Astrocyte (in vitro differentiated cells and primary cell): ENCODE measurements at regions not wholly inside any gene's neighbourhood (a gene's known extent, or its start where the extent isn't known, plus 50 kb on each side); places are given as distances from the start of the nearest gene placed in this dataset.

ENCODE experiments used
- DNase-seq: peaks from one replicate; pipeline ENCODE4 v3.0.0-alpha.2; 2010; ENCODE audit warnings: low read depth
- FAIRE-seq: peaks from 2 replicates; lab custom pipeline; 2011; peaks lifted over from hg19 to GRCh38; lab: Jason Lieb, UNC
- H2AFZ ChIP-seq: 2 replicates; pipeline ENCODE4 v1.6.0; 2012; ENCODE audit warnings: low read depth, low read length, inconsistent platforms
- H3K27ac ChIP-seq: 2 replicates; pipeline ENCODE4 v1.5.1; 2011; ENCODE audit warnings: low read depth, low read length, inconsistent platforms
- H3K27me3 ChIP-seq: 2 replicates; pipeline ENCODE4 v1.6.0; 2011; ENCODE audit warnings: low read length, inconsistent platforms; ENCODE audit not compliant: insufficient read depth
- H3K36me3 ChIP-seq: 2 replicates; pipeline ENCODE4 v1.5.1; 2011; ENCODE audit warnings: low read length, inconsistent platforms; ENCODE audit not compliant: insufficient read depth
- H3K4me1 ChIP-seq: 2 replicates; pipeline ENCODE4 v1.5.1; 2011; ENCODE audit warnings: low read length, inconsistent platforms; ENCODE audit not compliant: insufficient read depth
- H3K4me2 ChIP-seq: 2 replicates; pipeline ENCODE4 v1.6.0; 2012; ENCODE audit warnings: low read length, inconsistent platforms
- H3K4me3 ChIP-seq: 2 replicates; pipeline ENCODE4 v1.5.1; 2011; ENCODE audit warnings: low read depth, mild to moderate bottlenecking, low read length, inconsistent platforms; ENCODE audit not compliant: insufficient read depth
- H3K79me2 ChIP-seq: 2 replicates; pipeline ENCODE4 v1.6.0; 2012; ENCODE audit warnings: mild to moderate bottlenecking, low read length, inconsistent platforms; ENCODE audit not compliant: insufficient read depth
- H3K9ac ChIP-seq: 2 replicates; pipeline ENCODE4 v1.6.0; 2012; ENCODE audit warnings: mild to moderate bottlenecking, low read length, inconsistent platforms
- H3K9me3 ChIP-seq: 2 replicates; pipeline ENCODE4 v1.5.1; 2012; ENCODE audit warnings: low read depth, mild to moderate bottlenecking, low read length, inconsistent platforms; ENCODE audit not compliant: insufficient read depth
- H4K20me1 ChIP-seq: 2 replicates; pipeline ENCODE4 v1.6.0; 2012; ENCODE audit warnings: low read length, inconsistent platforms; ENCODE audit not compliant: insufficient read depth
- H3K27ac Mint-ChIP-seq: one replicate; pipeline ENCODE4 v1.8.0; 2021; ENCODE audit warnings: mild to moderate bottlenecking, mixed read lengths; ENCODE audit not compliant: unreplicated experiment
- H3K27me3 Mint-ChIP-seq: one replicate; pipeline ENCODE4 v1.8.0; 2021; ENCODE audit warnings: low read depth, mixed read lengths; ENCODE audit not compliant: unreplicated experiment
- H3K36me3 Mint-ChIP-seq: one replicate; pipeline ENCODE4 v1.8.0; 2021; ENCODE audit warnings: low read depth, mixed read lengths; ENCODE audit not compliant: unreplicated experiment
- H3K4me1 Mint-ChIP-seq: one replicate; pipeline ENCODE4 v1.8.0; 2021; ENCODE audit warnings: low read depth, mixed read lengths; ENCODE audit not compliant: unreplicated experiment
- H3K4me3 Mint-ChIP-seq: one replicate; pipeline ENCODE4 v1.8.0; 2021; ENCODE audit warnings: mild to moderate bottlenecking, moderate library complexity, mixed read lengths; ENCODE audit not compliant: unreplicated experiment
- H3K9me3 Mint-ChIP-seq: one replicate; pipeline ENCODE4 v1.8.0; 2021; ENCODE audit warnings: mild to moderate bottlenecking, mixed read lengths; ENCODE audit not compliant: unreplicated experiment
- CTCF ChIP-seq: IDR thresholded peaks from 2 replicates; pipeline ENCODE4 v1.5.1; 2011; ENCODE audit warnings: low read depth, mild to moderate bottlenecking, inconsistent platforms, low read length, moderate library complexity; ENCODE audit not compliant: insufficient read depth
- EZH2 ChIP-seq: IDR thresholded peaks from 2 replicates; pipeline ENCODE4 v1.6.1; 2012; ENCODE audit warnings: mild to moderate bottlenecking, low read length, inconsistent platforms; ENCODE audit not compliant: insufficient read depth

DNA sequence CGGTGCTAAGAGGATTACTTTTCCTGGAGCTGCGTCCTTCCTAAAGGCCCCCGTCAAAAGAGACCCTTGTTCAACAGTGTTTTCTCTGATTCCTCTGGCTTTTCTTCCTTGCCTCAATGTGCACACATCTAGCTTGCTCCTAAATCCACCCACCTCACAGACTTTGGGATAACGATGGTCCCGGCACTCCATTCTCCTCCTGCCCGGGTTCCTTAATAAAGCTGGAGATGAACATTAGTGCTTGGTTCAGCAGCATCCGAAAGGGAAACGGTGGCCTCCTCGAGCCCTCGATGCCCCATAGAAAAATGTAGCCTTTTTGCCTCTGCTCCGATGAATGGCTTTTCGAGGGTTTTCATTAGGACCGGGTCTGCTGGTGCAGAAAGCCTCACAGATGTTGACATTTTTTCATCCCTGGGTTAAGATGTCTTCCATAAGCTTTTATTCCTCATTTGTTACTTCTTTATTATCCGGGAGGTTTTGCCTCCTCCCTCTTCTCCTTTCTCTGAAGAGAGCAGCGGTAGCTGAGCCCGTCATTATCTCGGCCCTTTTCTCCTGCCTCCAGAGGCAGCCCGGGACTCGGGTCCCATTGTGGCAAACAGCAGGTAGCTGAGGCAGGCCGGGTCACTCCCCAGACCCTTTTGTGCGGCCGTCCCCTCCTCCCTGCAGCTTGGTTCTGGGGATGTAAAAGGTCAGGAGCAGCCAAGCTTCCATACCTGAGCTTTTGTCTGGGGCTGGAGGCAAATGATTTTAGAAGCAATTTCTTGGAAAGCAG is 64.6 kb downstream of the CPN2 start:
- H3K36me3 ChIP-seq = no peaks in the 10 kb centered on the region

GRCh38 chr3:194287374-194287773 is 63.8 kb downstream of the CPN2 start:
- H3K4me2 ChIP-seq = no peak overlapping the region
- no peaks in the 10 kb centered on the region for H3K79me2 ChIP-seq
- H3K4me1 Mint-ChIP-seq = peaks cover under 1% of the 10 kb centered on the region
- H3K36me3 ChIP-seq = no peaks in the 10 kb centered on the region
- no peak overlapping the region for H3K27ac Mint-ChIP-seq
- no peak overlapping the region for H3K4me3 Mint-ChIP-seq
- H3K4me1 ChIP-seq = peaks cover 9% of the 10 kb centered on the region
- FAIRE-seq (no peak), DNase-seq (no peak)
- H2AFZ ChIP-seq = no peak overlapping the region
- H3K27me3 ChIP-seq = peaks cover 24% of the 10 kb centered on the region
- peaks cover 22% of the 10 kb centered on the region for H3K27me3 Mint-ChIP-seq
- no peak overlapping the region for H3K27ac ChIP-seq
- no peak overlapping the region for H3K9ac ChIP-seq
- peaks cover 5% of the 10 kb centered on the region for H3K9me3 Mint-ChIP-seq
- TF ChIP-seq CTCF (no peak), EZH2 (no peak)
- H3K4me3 ChIP-seq = no peak overlapping the region
- no peaks in the 10 kb centered on the region for H3K36me3 Mint-ChIP-seq
- no peaks in the 10 kb centered on the region for H3K9me3 ChIP-seq
- no peaks in the 10 kb centered on the region for H4K20me1 ChIP-seq

More for the DNA sequence above, 64.6 kb downstream of the CPN2 start:
- Mint-ChIP-seq H3K9me3 (peaks cover 5% of the 10 kb centered on the region), H3K27ac (no peak overlapping the region), H3K36me3 (no peaks in the 10 kb centered on the region), H3K27me3 (peaks cover 29% of the 10 kb centered on the region), H3K4me3 (no peak overlapping the region), H3K4me1 (no peaks in the 10 kb centered on the region)
- FAIRE-seq (no peak), DNase-seq (no peak)
- Histone ChIP-seq H3K27ac (no peak overlapping the region), H3K9ac (no peak overlapping the region), H4K20me1 (no peaks in the 10 kb centered on the region), H3K79me2 (no peaks in the 10 kb centered on the region), H3K4me1 (peaks cover 9% of the 10 kb centered on the region), H3K4me3 (no peak overlapping the region), H3K27me3 (peaks cover 24% of the 10 kb centered on the region), H3K9me3 (no peaks in the 10 kb centered on the region), H2AFZ (peak overlapping the region; percentile 30), H3K4me2 (peak overlapping the region; percentile 1)
- TF ChIP-seq CTCF = no peak
- no peak for TF ChIP-seq EZH2

- no peak overlapping the region for H3K27ac ChIP-seq
- H3K4me2 ChIP-seq = no peak overlapping the region
- DNase-seq (no peak), FAIRE-seq (no peak)
- no peaks in the 10 kb centered on the region for H4K20me1 ChIP-seq
- H3K9me3 Mint-ChIP-seq = peaks cover 7% of the 10 kb centered on the region
- no peaks in the 10 kb centered on the region for H3K79me2 ChIP-seq
- H3K4me3 ChIP-seq = no peak overlapping the region
- H3K4me1 Mint-ChIP-seq = peaks cover 3% of the 10 kb centered on the region
- no peak overlapping the region for H3K4me3 Mint-ChIP-seq
- no peak overlapping the region for H2AFZ ChIP-seq
- H3K9ac ChIP-seq = no peak overlapping the region
- H3K4me1 ChIP-seq = peaks cover 9% of the 10 kb centered on the region
- H3K27me3 Mint-ChIP-seq = peaks cover 22% of the 10 kb centered on the region
- H3K27ac Mint-ChIP-seq = no peak overlapping the region
- TF ChIP-seq CTCF (no peak), EZH2 (no peak)
- peaks cover 24% of the 10 kb centered on the region for H3K27me3 ChIP-seq
- no peaks in the 10 kb centered on the region for H3K36me3 ChIP-seq
- H3K36me3 Mint-ChIP-seq = no peaks in the 10 kb centered on the region
- no peaks in the 10 kb centered on the region for H3K9me3 ChIP-seq
Observed at GRCh38 chr3:194287977-194288706, 63.0 kb downstream of the CPN2 start.
